Ectodermal cell (in vitro differentiated cells): ENCODE measurements at regions not wholly inside any gene's neighbourhood (a gene's known extent, or its start where the extent isn't known, plus 50 kb on each side); places are given as distances from the start of the nearest gene placed in this dataset.

ENCODE experiments used
- H3K27ac ChIP-seq: 2 replicates; pipeline ENCODE4 v1.7.0; 2013; ENCODE audit warnings: mild to moderate bottlenecking, low read depth, low read length; ENCODE audit not compliant: insufficient read depth, poor library complexity, severe bottlenecking
- H3K27me3 ChIP-seq: 2 replicates; pipeline ENCODE4 v1.7.0; 2013; ENCODE audit warnings: mild to moderate bottlenecking, low read length; ENCODE audit not compliant: insufficient read depth, control insufficient read depth, poor library complexity, severe bottlenecking
- H3K36me3 ChIP-seq: one replicate; pipeline ENCODE4 v1.7.0; 2013; ENCODE audit warnings: low read length; ENCODE audit not compliant: control insufficient read depth, insufficient read depth
- H3K4me1 ChIP-seq: one replicate; pipeline ENCODE4 v1.7.0; 2013; ENCODE audit warnings: low read length; ENCODE audit not compliant: control insufficient read depth, insufficient read depth
- H3K4me3 ChIP-seq: 2 replicates; pipeline ENCODE4 v1.7.0; 2013; ENCODE audit warnings: low read depth, low read length, control low read depth; ENCODE audit not compliant: insufficient read depth
- H3K9me3 ChIP-seq: 2 replicates; pipeline ENCODE4 v1.7.0; 2013; ENCODE audit warnings: mild to moderate bottlenecking, low read length, moderate library complexity; ENCODE audit not compliant: control insufficient read depth
- WGBS, 2 experiments: methylation state at CpG; one replicate each; pipeline ENCODE4 v1.1.7; 2013; ENCODE audit warnings: missing lambda C conversion rate in 2 of 2; 5-methylcytosine and 5-hydroxymethylcytosine counted together

- no peaks in the 10 kb centered on the region for H3K36me3 ChIP-seq
- H3K27ac ChIP-seq: no peak overlapping the region
- H3K4me3 ChIP-seq: no peak overlapping the region
- H3K4me1 ChIP-seq: no peaks in the 10 kb centered on the region
- H3K9me3 ChIP-seq: no peaks in the 10 kb centered on the region
- H3K27me3 ChIP-seq: no peaks in the 10 kb centered on the region
- WGBS, 2 experiments: 86 to 98% methylated on average over 3 to 4 of the region's 4 CpGs
Measured at GRCh38 chr4:18981234-18981615, 959.7 kb upstream of the LCORL start.

DNA sequence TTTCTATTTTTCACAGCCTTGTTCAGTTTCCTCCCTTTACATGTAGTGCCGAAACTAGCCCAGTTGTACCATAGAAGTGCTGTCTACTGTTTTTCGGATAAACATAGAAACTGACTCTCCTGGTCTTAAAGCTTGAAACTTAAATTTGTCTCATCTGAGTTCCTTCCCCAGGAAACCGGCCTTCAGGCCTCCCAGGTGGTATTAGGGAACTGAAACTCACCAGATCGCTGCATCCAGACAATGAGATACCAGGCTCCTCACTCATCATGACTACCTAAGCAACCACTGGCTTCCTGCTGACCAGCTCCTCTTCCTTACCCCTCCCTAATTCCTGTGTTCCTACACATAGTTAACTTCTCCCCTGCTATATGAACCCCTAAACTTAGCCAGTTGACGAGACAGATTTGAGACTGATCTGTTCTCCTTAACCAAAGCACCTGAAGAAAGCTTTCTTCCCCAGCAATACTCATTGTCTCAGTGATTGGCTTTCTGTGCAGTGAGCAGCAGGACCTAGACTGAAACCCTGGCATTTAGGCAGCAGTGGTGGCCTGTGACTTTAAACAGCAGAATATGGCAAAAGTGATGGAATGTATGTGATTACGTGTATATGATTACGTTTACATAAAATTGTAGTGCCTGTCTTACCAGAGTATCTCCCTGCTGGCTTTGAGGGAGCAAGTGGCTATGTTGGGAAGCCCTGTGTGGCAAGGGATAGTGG, 959.1 kb upstream of the LCORL start:
- Histone ChIP-seq H3K4me3 (no peak overlapping the region), H3K4me1 (no peaks in the 10 kb centered on the region), H3K27ac (no peak overlapping the region), H3K36me3 (no peaks in the 10 kb centered on the region), H3K27me3 (no peaks in the 10 kb centered on the region), H3K9me3 (no peaks in the 10 kb centered on the region)
- 85 to 88% methylated on average over 7 of the region's 7 CpGs for WGBS, 2 experiments

- Histone ChIP-seq H3K27me3 (no peaks in the 10 kb centered on the region), H3K9me3 (no peaks in the 10 kb centered on the region), H3K4me1 (no peaks in the 10 kb centered on the region), H3K27ac (no peak overlapping the region), H3K36me3 (no peaks in the 10 kb centered on the region), H3K4me3 (no peak overlapping the region)
- 100% methylated on average over 1 of the region's 3 CpGs for WGBS, 2 experiments
Measured at GRCh38 chr4:18976884-18977283, 955.3 kb upstream of the LCORL start.

DNA sequence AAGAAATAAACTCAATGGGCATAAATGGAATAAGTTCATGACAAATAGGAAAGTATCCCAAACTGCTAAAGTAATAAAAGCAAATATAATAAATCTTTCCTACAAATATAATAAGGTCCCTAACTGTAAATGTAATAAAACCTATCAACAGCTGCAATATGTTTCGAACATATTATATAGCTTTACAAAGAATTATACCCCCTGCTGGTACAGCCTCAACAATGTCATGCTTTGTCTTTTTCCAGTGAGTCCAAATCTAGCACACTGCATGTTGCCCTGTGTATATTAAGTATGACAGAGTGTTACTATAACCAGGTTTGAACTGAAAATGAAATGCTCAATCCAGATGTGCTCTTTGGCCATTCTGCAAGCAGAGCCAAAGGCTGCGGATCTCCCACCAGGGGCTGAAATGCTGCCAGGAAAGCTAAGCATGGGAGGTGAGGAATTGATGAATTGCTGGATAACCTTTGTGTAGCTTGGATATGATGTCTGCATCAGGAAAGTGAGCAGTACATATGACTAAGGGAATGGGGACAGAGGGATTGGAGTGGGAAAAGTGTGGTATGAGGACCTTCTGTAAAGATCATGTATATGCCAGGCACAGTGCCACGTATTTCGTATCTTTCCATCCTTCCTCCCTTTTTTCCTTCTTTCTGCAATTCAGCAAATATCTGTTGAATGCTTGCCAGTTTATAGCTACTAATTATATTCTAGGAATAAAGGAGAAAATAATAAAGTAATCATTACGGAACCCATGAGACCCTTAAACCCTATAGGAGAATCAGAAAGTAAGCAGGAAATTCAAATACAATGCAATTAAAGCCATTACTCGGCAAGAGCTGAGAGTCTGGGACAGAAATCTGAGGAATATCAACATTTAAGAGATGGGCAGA, 954.6 kb upstream of the LCORL start:
- Histone ChIP-seq H3K4me1 (no peaks in the 10 kb centered on the region), H3K27ac (no peak overlapping the region), H3K9me3 (no peaks in the 10 kb centered on the region), H3K27me3 (no peaks in the 10 kb centered on the region), H3K36me3 (no peaks in the 10 kb centered on the region), H3K4me3 (no peak overlapping the region)
- 92 to 94% methylated on average over 3 to 5 of the region's 6 CpGs for WGBS, 2 experiments

- H3K36me3 ChIP-seq: no peaks in the 10 kb centered on the region
- H3K4me1 ChIP-seq: no peaks in the 10 kb centered on the region
- no peak overlapping the region for H3K4me3 ChIP-seq
- no peak overlapping the region for H3K27ac ChIP-seq
- no peaks in the 10 kb centered on the region for H3K9me3 ChIP-seq
- H3K27me3 ChIP-seq: no peaks in the 10 kb centered on the region
- WGBS, 2 experiments: 85 to 91% methylated on average over 1 of the region's 1 CpG
Measured at GRCh38 chr4:18973296-18973695, 951.7 kb upstream of the LCORL start.

DNA sequence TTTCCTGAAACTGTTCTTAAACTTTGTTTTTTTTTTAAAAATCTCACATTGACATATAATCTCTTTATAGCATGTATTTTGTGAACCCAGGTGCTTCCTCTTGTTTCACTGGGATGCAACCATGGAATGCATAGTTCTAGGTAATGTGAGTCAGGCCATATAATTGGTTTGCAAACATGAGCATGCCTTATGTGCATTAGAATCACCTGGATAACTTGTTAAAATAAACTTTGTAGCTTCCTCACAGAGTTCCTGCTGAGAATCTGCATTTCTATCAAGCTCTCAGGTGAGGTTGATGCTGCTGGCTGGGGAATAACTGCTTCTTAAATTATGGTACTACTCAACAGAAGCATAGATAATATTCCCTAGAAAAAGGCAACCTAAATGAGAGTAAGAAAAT, 940.3 kb upstream of the LCORL start:
- Histone ChIP-seq H3K27ac (no peak overlapping the region), H3K4me1 (no peaks in the 10 kb centered on the region), H3K4me3 (no peak overlapping the region), H3K27me3 (no peaks in the 10 kb centered on the region), H3K9me3 (no peaks in the 10 kb centered on the region), H3K36me3 (no peaks in the 10 kb centered on the region)

GRCh38 chr4:18961266-18961665, 939.7 kb upstream of the LCORL start:
- no peaks in the 10 kb centered on the region for H3K36me3 ChIP-seq
- WGBS, 2 experiments: 88 to 91% methylated on average over 7 to 8 of the region's 8 CpGs

GRCh38 chr4:18957716-18958115, 936.2 kb upstream of the LCORL start:
- Histone ChIP-seq H3K4me1 (no peaks in the 10 kb centered on the region), H3K36me3 (no peaks in the 10 kb centered on the region), H3K27me3 (no peaks in the 10 kb centered on the region), H3K27ac (no peak overlapping the region), H3K9me3 (no peaks in the 10 kb centered on the region), H3K4me3 (no peak overlapping the region)
- 93% methylated on average over 3 to 5 of the region's 6 CpGs for WGBS, 2 experiments

More at GRCh38 chr4:18961266-18961665, 939.7 kb upstream of the LCORL start:
- no peak overlapping the region for H3K27ac ChIP-seq
- no peaks in the 10 kb centered on the region for H3K27me3 ChIP-seq
- H3K4me1 ChIP-seq: no peaks in the 10 kb centered on the region
- H3K9me3 ChIP-seq: no peaks in the 10 kb centered on the region
- no peak overlapping the region for H3K4me3 ChIP-seq

DNA sequence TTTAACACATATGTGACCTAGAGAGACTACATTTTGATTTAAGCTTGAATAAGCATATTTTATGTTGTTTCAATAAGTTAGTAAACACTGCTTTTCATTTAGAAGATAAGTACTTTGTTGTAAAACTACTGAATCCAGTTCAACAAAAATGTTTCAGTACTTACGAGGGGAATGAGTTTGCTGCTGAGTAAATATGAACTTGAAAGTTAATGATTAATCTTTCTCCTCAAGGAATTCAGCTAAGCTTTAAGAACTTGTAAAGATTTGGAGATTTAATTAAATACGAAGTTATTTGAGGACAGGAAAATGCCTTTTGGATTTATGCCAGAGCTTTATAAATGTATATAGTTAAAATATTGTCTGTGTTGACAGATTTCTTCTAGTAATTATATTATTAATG, 933.0 kb upstream of the LCORL start:
- Histone ChIP-seq H3K9me3 (no peaks in the 10 kb centered on the region), H3K27me3 (no peaks in the 10 kb centered on the region), H3K4me3 (no peak overlapping the region), H3K36me3 (no peaks in the 10 kb centered on the region), H3K27ac (no peak overlapping the region), H3K4me1 (no peaks in the 10 kb centered on the region)
- 94 to 100% methylated on average over 2 of the region's 2 CpGs for WGBS, 2 experiments

- Histone ChIP-seq H3K4me1 (no peaks in the 10 kb centered on the region), H3K36me3 (no peaks in the 10 kb centered on the region), H3K27me3 (no peaks in the 10 kb centered on the region), H3K27ac (no peak overlapping the region), H3K9me3 (no peaks in the 10 kb centered on the region), H3K4me3 (no peak overlapping the region)
Measured at GRCh38 chr4:18953613-18954012, 932.1 kb upstream of the LCORL start.
